Testis (tissue), 2 donors: ENCODE measurements at regions not wholly inside any gene's neighbourhood (a gene's known extent, or its start where the extent isn't known, plus 50 kb on each side); places are given as distances from the start of the nearest gene placed in this dataset.

Experiments used
- DNase-seq: peaks from one replicate; pipeline ENCODE4 v3.0.0-alpha.2; 2019
- H3K27ac ChIP-seq, 2 donors: fragments of 200-600 bp; sonication (generic); one replicate each; pipeline ENCODE4 v1.5.1; 2019
- H3K27me3 ChIP-seq: fragments of 200-600 bp; sonication (generic); one replicate; pipeline ENCODE4 v1.5.1; 2019
- H3K36me3 ChIP-seq: fragments of 200-600 bp; sonication (generic); one replicate; pipeline ENCODE4 v1.5.1; 2017; ENCODE audit warnings: low read depth; ENCODE audit errors: missing control alignments
- H3K4me1 ChIP-seq: fragments of 200-600 bp; sonication (generic); one replicate; pipeline ENCODE4 v1.5.1; 2019
- H3K4me3 ChIP-seq, 2 donors: fragments of 200-600 bp; sonication (generic); one replicate each; pipeline ENCODE4 v1.5.1; 2017 to 2019
- H3K9me3 ChIP-seq: fragments of 200-600 bp; sonication (generic); one replicate; pipeline ENCODE4 v1.5.1; 2017
- POLR2A ChIP-seq: fragments of 450-650 bp; IDR thresholded peaks from one replicate; pipeline ENCODE4 v1.6.1; 2017; ENCODE audit warnings: antibody characterized with exemption, mild to moderate bottlenecking, moderate library complexity
- WGBS, 2 donors: methylation state at CpG; one replicate each; pipeline ENCODE4 v1.1.5; 2018; 5-methylcytosine and 5-hydroxymethylcytosine counted together
- intact Hi-C: fragments of 100-400 bp; cut with DNase I; formaldehyde crosslinking; loops from one replicate; pipeline ENCODE4 v1.15.1; 2023; ENCODE audit warnings: low total_unique reads
- TF ChIP-seq, protein P1 (sequence below), 3 experiments: fragments of 450-650 bp in 2 of 3; fragments of 200-600 bp in 1 of 3; sonication (generic) in 1 of 3; IDR thresholded peaks; one replicate each; pipeline ENCODE4 v1.5.1; 2016 to 2019; ENCODE audit warnings: antibody characterized with exemption in 3 of 3, mild to moderate bottlenecking in 2 of 3, moderate library complexity in 1 of 3

DNA sequence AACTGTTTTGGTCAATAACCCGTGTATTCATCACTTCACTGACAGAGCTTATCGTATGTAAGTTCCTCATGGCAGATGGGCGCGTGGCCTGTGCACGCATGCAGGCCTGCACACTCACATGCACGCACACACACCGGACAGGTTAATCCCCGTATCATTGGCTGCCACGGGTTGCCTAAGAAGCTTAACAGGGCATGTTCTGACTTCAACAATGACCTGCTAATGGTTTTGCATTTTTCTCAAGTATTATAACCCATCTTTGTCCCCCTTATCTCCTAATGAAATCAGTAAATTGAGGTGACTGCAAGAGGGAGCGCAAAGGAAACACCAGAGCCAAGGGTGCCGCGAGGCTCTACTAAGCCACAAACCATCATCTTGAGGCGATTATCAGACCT, 399.0 kb upstream of the ID2 start:
- Histone ChIP-seq H3K4me3 (no peak overlapping the region), H3K4me1 (peaks cover 3% of the 10 kb centered on the region), H3K9me3 (no peaks in the 10 kb centered on the region), H3K36me3 (no peaks in the 10 kb centered on the region), H3K27ac (no peak overlapping the region), H3K27me3 (no peaks in the 10 kb centered on the region)
- no peak for DNase-seq
- no peak for TF ChIP-seq POLR2A
- TF ChIP-seq, protein P1, sequence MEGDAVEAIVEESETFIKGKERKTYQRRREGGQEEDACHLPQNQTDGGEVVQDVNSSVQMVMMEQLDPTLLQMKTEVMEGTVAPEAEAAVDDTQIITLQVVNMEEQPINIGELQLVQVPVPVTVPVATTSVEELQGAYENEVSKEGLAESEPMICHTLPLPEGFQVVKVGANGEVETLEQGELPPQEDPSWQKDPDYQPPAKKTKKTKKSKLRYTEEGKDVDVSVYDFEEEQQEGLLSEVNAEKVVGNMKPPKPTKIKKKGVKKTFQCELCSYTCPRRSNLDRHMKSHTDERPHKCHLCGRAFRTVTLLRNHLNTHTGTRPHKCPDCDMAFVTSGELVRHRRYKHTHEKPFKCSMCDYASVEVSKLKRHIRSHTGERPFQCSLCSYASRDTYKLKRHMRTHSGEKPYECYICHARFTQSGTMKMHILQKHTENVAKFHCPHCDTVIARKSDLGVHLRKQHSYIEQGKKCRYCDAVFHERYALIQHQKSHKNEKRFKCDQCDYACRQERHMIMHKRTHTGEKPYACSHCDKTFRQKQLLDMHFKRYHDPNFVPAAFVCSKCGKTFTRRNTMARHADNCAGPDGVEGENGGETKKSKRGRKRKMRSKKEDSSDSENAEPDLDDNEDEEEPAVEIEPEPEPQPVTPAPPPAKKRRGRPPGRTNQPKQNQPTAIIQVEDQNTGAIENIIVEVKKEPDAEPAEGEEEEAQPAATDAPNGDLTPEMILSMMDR (IDR thresholded peaks at IDR 0.05), result no peak
- 82 to 86% methylated on average over 13 of the region's 13 CpGs for WGBS, 2 donors
- intact Hi-C loops, result no loop called here

DNA sequence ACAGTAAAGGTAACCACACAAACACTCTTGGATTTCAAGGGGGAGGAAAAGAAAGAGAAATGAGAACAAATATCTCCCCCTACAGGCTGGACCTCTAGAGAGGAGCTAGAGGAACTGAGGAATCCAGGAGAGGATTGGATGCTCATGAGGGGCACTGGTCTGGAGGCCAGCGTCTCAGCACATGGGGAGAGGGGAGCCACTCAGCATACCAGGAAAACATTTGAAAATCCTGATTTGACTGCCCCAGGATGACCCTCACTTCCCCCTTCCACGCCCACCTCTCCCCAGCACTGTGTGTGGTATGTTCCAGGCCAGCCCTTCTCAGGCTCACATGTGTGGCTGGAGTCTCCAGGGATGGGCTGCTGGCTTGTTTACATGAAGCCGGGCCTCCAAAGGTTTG, 396.8 kb upstream of the ID2 start:
- Histone ChIP-seq H3K27me3 (no peaks in the 10 kb centered on the region), H3K4me1 (no peaks in the 10 kb centered on the region), H3K4me3 (no peak overlapping the region), H3K9me3 (no peaks in the 10 kb centered on the region), H3K27ac (no peak overlapping the region), H3K36me3 (no peaks in the 10 kb centered on the region)
- 63 to 67% methylated on average over 3 of the region's 3 CpGs for WGBS, 2 donors
- DNase-seq, result peak; percentile 60
- intact Hi-C loops, result no loop called here
- TF ChIP-seq, protein P1 (IDR thresholded peaks at IDR 0.05), result no peak
- no peak for TF ChIP-seq POLR2A

DNA sequence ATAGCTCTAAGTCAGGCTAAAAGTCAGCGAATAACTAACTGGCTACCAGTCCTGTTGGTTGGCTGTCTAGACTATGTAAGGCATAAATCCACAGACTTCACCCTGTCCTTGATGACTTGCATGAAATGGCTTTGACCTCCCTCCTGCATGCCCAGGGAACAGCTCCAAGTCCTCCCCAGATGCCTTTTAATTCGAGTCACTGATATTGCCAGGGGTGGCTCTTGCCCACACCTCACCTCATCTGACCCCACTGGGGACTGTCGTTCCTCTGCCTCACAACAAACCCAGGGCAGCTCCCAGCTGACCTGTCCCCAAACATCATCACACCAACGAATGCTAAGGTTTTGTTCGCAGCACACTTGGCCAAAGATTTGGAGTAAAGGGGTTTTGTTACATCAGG, 396.0 kb upstream of the ID2 start:
- no peak for DNase-seq
- no peaks in the 10 kb centered on the region for H3K9me3 ChIP-seq
- no peaks in the 10 kb centered on the region for H3K36me3 ChIP-seq
- no peaks in the 10 kb centered on the region for H3K4me1 ChIP-seq
- no peak overlapping the region for H3K27ac ChIP-seq
- H3K27me3 ChIP-seq, result no peaks in the 10 kb centered on the region
- H3K4me3 ChIP-seq, result no peak overlapping the region
- intact Hi-C loops, result no loop called here
- TF ChIP-seq POLR2A, result no peak
- TF ChIP-seq, protein P1 (IDR thresholded peaks at IDR 0.05), result no peak
- WGBS, 2 donors, result 66 to 69% methylated on average over 5 of the region's 5 CpGs

DNA sequence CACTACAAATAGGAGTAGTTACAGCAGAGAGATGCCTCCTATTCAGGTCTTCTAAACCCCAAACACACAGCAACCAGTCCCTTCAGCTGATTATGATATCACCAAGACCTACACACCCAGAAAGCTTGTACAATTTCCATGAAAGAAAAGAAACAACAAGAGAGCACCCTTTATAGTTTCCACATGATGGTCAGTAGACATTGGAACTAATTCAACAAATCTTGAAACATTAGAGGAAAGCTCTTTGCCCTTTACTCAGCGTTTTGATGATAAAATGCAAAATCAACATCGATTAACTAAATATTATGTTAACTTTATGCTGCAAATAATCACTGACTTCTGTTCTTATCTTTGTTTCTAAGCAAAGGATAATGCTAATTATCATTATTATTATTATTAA, 393.6 kb upstream of the ID2 start:
- DNase-seq, result no peak
- no peaks in the 10 kb centered on the region for H3K9me3 ChIP-seq
- no peaks in the 10 kb centered on the region for H3K36me3 ChIP-seq
- WGBS, 2 donors, result 49 to 50% methylated on average over 2 of the region's 2 CpGs
- no peaks in the 10 kb centered on the region for H3K4me1 ChIP-seq
- intact Hi-C loops, result no loop called here
- TF ChIP-seq, protein P1 (IDR thresholded peaks at IDR 0.05), result no peak
- TF ChIP-seq POLR2A, result no peak
- no peak overlapping the region for H3K4me3 ChIP-seq
- no peak overlapping the region for H3K27ac ChIP-seq
- no peaks in the 10 kb centered on the region for H3K27me3 ChIP-seq

DNA sequence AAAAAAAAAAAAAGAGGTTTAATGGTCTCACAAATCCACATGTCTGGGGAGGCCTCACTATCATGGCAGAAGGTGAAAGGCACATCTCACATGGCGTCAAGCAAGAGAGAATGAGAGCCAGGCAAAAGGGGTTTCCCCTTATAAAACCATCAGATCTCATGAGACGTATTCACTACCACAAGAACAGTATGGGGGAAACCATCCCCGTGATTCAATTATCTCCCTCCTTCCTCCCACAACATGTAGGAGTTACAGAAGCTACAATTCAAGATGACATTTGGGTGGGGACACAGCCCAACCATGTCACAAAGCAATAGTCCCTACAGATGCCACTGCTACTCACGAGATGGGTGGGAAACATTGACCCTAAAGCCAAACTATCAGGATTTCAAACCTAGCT, 392.7 kb upstream of the ID2 start:
- Histone ChIP-seq H3K36me3 (no peaks in the 10 kb centered on the region), H3K27ac (no peak overlapping the region), H3K27me3 (no peaks in the 10 kb centered on the region), H3K4me3 (no peak overlapping the region), H3K9me3 (no peaks in the 10 kb centered on the region), H3K4me1 (no peaks in the 10 kb centered on the region)
- 86 to 96% methylated on average over 4 of the region's 4 CpGs for WGBS, 2 donors
- intact Hi-C loops, result no loop called here
- no peak for TF ChIP-seq POLR2A
- TF ChIP-seq, protein P1 (IDR thresholded peaks at IDR 0.05), result no peak
- DNase-seq, result no peak
